HG03571 (cell line): ENCODE measurements at regions not wholly inside any gene's neighbourhood (a gene's known extent, or its start where the extent isn't known, plus 50 kb on each side); places are given as distances from the start of the nearest gene placed in this dataset.

Experiments
- ATAC-seq: cut with Tn5 transposase; IDR thresholded peaks from one replicate; pipeline ENCODE4 v1.9.1; 2021; ENCODE audit not compliant: unreplicated experiment

GRCh38 chr5:31049936-31050704 is 143.4 kb upstream of the CDH6 start:
- ATAC-seq, result no peak

GRCh38 chr5:31049461-31049860 is 144.0 kb upstream of the CDH6 start:
- no peak for ATAC-seq

- no peak for ATAC-seq
Observed at GRCh38 chr5:31048282-31049270, 144.9 kb upstream of the CDH6 start.

- ATAC-seq, result no peak
Observed at GRCh38 chr5:31047621-31048020, 145.9 kb upstream of the CDH6 start.

GRCh38 chr5:31047007-31047406 is 146.5 kb upstream of the CDH6 start:
- no peak for ATAC-seq

- no peak for ATAC-seq
Observed at GRCh38 chr5:31036411-31036810, 157.1 kb upstream of the CDH6 start.

- no peak for ATAC-seq
Observed at GRCh38 chr5:31033295-31033694, 160.2 kb upstream of the CDH6 start.

- no peak for ATAC-seq
Observed at GRCh38 chr5:31029925-31030324, 163.6 kb upstream of the CDH6 start.

- ATAC-seq, result no peak
Observed at GRCh38 chr5:31027721-31028120, 165.8 kb upstream of the CDH6 start.

- ATAC-seq, result no peak
Observed at GRCh38 chr5:31023105-31023504, 170.4 kb upstream of the CDH6 start.

GRCh38 chr5:31021181-31021624 is 172.3 kb upstream of the CDH6 start:
- no peak for ATAC-seq

GRCh38 chr5:31008231-31008630 is 185.3 kb upstream of the CDH6 start:
- ATAC-seq, result no peak

- no peak for ATAC-seq
Observed at GRCh38 chr5:31007672-31008071, 185.8 kb upstream of the CDH6 start.

GRCh38 chr5:31000287-31000686 is 193.2 kb upstream of the CDH6 start:
- no peak for ATAC-seq

GRCh38 chr5:30997681-30998080 is 195.8 kb upstream of the CDH6 start:
- no peak for ATAC-seq

GRCh38 chr5:30994902-30995301 is 198.6 kb upstream of the CDH6 start:
- ATAC-seq, result no peak

- ATAC-seq, result no peak
Observed at GRCh38 chr5:30994176-30994575, 199.3 kb upstream of the CDH6 start.

- ATAC-seq, result no peak
Observed at GRCh38 chr5:30991462-30991861, 202.0 kb upstream of the CDH6 start.

- no peak for ATAC-seq
Observed at GRCh38 chr5:30981576-30981975, 211.9 kb upstream of the CDH6 start.

GRCh38 chr5:30968971-30969370 is 224.5 kb upstream of the CDH6 start:
- no peak for ATAC-seq

- no peak for ATAC-seq
Observed at GRCh38 chr5:30960036-30960435, 233.4 kb upstream of the CDH6 start.

GRCh38 chr5:30959238-30959637 is 234.2 kb upstream of the CDH6 start:
- no peak for ATAC-seq
